ENCODE measurements at regions not wholly inside any gene's neighbourhood (a gene's known extent, or its start where the extent isn't known, plus 50 kb on each side); places are given as distances from the start of the nearest gene placed in this dataset.
"Not testable (repeated sequence)": the region's sequence is repeated elsewhere in the genome, so short reads cannot be mapped to it uniquely, and the experiment has no call there.

GRCh38 chr21:6507632-6508031 is 4013.8 kb upstream of the TPTE start:
- TF ChIP-seq CREB1 (CRISPR knock-in tag; IDR thresholded peaks at IDR 0.05; ENCODE audit: low read depth); EZH2phosphoT487 (IDR thresholded peaks at IDR 0.05; ENCODE audit: unreplicated experiment); JUNB (IDR thresholded peaks at IDR 0.05; ENCODE audit: unreplicated experiment); EZH2 (IDR thresholded peaks at IDR 0.05; ENCODE audit: low read depth, unreplicated experiment); POLR2AphosphoS5 (IDR thresholded peaks at IDR 0.05; ENCODE audit: low read depth); REST (IDR thresholded peaks at IDR 0.05; ENCODE audit: unreplicated experiment); ETS1 (IDR thresholded peaks at IDR 0.05); NANOG (IDR thresholded peaks at IDR 0.05; ENCODE audit: borderline replicate concordance); ZNF331 (CRISPR knock-in tag; IDR thresholded peaks at IDR 0.05; ENCODE audit: low read depth); STAT1 (IDR thresholded peaks at IDR 0.05; ENCODE audit: unreplicated experiment); ZNF114 (CRISPR knock-in tag; IDR thresholded peaks at IDR 0.05): not testable (repeated sequence)
- TF ChIP-seq, protein P1, sequence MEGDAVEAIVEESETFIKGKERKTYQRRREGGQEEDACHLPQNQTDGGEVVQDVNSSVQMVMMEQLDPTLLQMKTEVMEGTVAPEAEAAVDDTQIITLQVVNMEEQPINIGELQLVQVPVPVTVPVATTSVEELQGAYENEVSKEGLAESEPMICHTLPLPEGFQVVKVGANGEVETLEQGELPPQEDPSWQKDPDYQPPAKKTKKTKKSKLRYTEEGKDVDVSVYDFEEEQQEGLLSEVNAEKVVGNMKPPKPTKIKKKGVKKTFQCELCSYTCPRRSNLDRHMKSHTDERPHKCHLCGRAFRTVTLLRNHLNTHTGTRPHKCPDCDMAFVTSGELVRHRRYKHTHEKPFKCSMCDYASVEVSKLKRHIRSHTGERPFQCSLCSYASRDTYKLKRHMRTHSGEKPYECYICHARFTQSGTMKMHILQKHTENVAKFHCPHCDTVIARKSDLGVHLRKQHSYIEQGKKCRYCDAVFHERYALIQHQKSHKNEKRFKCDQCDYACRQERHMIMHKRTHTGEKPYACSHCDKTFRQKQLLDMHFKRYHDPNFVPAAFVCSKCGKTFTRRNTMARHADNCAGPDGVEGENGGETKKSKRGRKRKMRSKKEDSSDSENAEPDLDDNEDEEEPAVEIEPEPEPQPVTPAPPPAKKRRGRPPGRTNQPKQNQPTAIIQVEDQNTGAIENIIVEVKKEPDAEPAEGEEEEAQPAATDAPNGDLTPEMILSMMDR (conservative IDR thresholded peaks at IDR 0.05; ENCODE audit: low read depth in 2 of 2) = not testable (repeated sequence)
- TF ChIP-seq, protein P2, sequence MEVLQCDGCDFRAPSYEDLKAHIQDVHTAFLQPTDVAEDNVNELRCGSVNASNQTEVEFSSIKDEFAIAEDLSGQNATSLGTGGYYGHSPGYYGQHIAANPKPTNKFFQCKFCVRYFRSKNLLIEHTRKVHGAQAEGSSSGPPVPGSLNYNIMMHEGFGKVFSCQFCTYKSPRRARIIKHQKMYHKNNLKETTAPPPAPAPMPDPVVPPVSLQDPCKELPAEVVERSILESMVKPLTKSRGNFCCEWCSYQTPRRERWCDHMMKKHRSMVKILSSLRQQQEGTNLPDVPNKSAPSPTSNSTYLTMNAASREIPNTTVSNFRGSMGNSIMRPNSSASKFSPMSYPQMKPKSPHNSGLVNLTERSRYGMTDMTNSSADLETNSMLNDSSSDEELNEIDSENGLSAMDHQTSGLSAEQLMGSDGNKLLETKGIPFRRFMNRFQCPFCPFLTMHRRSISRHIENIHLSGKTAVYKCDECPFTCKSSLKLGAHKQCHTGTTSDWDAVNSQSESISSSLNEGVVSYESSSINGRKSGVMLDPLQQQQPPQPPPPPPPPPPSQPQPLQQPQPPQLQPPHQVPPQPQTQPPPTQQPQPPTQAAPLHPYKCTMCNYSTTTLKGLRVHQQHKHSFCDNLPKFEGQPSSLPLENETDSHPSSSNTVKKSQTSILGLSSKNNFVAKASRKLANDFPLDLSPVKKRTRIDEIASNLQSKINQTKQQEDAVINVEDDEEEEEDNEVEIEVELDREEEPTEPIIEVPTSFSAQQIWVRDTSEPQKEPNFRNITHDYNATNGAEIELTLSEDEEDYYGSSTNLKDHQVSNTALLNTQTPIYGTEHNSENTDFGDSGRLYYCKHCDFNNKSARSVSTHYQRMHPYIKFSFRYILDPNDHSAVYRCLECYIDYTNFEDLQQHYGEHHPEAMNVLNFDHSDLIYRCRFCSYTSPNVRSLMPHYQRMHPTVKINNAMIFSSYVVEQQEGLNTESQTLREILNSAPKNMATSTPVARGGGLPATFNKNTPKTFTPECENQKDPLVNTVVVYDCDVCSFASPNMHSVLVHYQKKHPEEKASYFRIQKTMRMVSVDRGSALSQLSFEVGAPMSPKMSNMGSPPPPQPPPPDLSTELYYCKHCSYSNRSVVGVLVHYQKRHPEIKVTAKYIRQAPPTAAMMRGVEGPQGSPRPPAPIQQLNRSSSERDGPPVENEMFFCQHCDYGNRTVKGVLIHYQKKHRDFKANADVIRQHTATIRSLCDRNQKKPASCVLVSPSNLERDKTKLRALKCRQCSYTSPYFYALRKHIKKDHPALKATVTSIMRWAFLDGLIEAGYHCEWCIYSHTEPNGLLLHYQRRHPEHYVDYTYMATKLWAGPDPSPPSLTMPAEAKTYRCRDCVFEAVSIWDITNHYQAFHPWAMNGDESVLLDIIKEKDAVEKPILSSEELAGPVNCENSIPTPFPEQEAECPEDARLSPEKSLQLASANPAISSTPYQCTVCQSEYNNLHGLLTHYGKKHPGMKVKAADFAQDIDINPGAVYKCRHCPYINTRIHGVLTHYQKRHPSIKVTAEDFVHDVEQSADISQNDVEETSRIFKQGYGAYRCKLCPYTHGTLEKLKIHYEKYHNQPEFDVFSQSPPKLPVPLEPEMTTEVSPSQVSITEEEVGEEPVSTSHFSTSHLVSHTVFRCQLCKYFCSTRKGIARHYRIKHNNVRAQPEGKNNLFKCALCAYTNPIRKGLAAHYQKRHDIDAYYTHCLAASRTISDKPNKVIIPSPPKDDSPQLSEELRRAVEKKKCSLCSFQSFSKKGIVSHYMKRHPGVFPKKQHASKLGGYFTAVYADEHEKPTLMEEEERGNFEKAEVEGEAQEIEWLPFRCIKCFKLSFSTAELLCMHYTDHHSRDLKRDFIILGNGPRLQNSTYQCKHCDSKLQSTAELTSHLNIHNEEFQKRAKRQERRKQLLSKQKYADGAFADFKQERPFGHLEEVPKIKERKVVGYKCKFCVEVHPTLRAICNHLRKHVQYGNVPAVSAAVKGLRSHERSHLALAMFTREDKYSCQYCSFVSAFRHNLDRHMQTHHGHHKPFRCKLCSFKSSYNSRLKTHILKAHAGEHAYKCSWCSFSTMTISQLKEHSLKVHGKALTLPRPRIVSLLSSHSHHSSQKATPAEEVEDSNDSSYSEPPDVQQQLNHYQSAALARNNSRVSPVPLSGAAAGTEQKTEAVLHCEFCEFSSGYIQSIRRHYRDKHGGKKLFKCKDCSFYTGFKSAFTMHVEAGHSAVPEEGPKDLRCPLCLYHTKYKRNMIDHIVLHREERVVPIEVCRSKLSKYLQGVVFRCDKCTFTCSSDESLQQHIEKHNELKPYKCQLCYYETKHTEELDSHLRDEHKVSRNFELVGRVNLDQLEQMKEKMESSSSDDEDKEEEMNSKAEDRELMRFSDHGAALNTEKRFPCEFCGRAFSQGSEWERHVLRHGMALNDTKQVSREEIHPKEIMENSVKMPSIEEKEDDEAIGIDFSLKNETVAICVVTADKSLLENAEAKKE (CRISPR knock-in tag; IDR thresholded peaks at IDR 0.05) = not testable (repeated sequence)

All from GM23338 (cell line).